ENCODE measurements at regions not wholly inside any gene's neighbourhood (a gene's known extent, or its start where the extent isn't known, plus 50 kb on each side); places are given as distances from the start of the nearest gene placed in this dataset.
"Not testable (repeated sequence)": the region's sequence is repeated elsewhere in the genome, so short reads cannot be mapped to it uniquely, and the experiment has no call there.

GRCh38 chr20:40902661-40903060 is 126.0 kb upstream of the TOP1 start:
- H3K9me2 ChIP-seq (replicated peaks; ENCODE audit: low read length) = no peaks in the 10 kb centered on the region
- H3K9ac ChIP-seq (ENCODE audit: low read length) = no peak overlapping the region
- H3K27ac ChIP-seq (ENCODE audit: low read length) = no peak overlapping the region
- POLR2A ChIA-PET (ENCODE audit: unreplicated experiment) = no interaction called here
- no peaks in the 10 kb centered on the region for H3K9me3 ChIP-seq (ENCODE audit: low read length)
- intact Hi-C loops (cut with micrococcal nuclease) = no loop called here
- H3K4me2 ChIP-seq (ENCODE audit: low read length) = no peak overlapping the region
- no peak overlapping the region for H3K4me3 ChIP-seq (ENCODE audit: low read length)
- no peak for DNase-seq
- TF ChIP-seq EZH2phosphoT487 (IDR thresholded peaks at IDR 0.05; ENCODE audit: borderline replicate concordance, low read length) = no peak
- no peak for TF ChIP-seq CTCF (conservative IDR thresholded peaks at IDR 0.05; ENCODE audit: low read depth, low read length)
- TF ChIP-seq EZH2 (IDR thresholded peaks at IDR 0.05; ENCODE audit: low read length, unreplicated experiment) = no peak
- CTCF ChIA-PET = no interaction called here
- BruUV-seq (replicated peaks) = no TSS peak
- no peaks in the 10 kb centered on the region for H3K4me1 ChIP-seq (ENCODE audit: insufficient read depth, low read length)
- no peak for ATAC-seq
- no peaks in the 10 kb centered on the region for H3K79me2 ChIP-seq (ENCODE audit: low read length)
- H3F3A ChIP-seq (ENCODE audit: low read length, unreplicated experiment) = no peaks in the 10 kb centered on the region
- H2AFZ ChIP-seq (ENCODE audit: low read length) = no peak overlapping the region
- H3K36me3 ChIP-seq (ENCODE audit: low read depth, low read length) = no peaks in the 10 kb centered on the region
- H3K27me3 ChIP-seq (ENCODE audit: low read length) = peaks cover 37% of the 10 kb centered on the region
- H4K20me1 ChIP-seq (ENCODE audit: low read length) = no peaks in the 10 kb centered on the region

- no peak overlapping the region for H3K4me3 ChIP-seq (ENCODE audit: low read length)
- intact Hi-C loops (cut with micrococcal nuclease) = no loop called here
- H3K4me2 ChIP-seq (ENCODE audit: low read length) = no peak overlapping the region
- H3K9ac ChIP-seq (ENCODE audit: low read length) = no peak overlapping the region
- no peaks in the 10 kb centered on the region for H3K9me2 ChIP-seq (replicated peaks; ENCODE audit: low read length)
- H2AFZ ChIP-seq (ENCODE audit: low read length) = no peak overlapping the region
- ATAC-seq = no peak
- H3K27ac ChIP-seq (ENCODE audit: low read length) = no peak overlapping the region
- H3K9me3 ChIP-seq (ENCODE audit: low read length) = no peaks in the 10 kb centered on the region
- no peaks in the 10 kb centered on the region for H4K20me1 ChIP-seq (ENCODE audit: low read length)
- POLR2A ChIA-PET (ENCODE audit: unreplicated experiment) = no interaction called here
- CTCF ChIA-PET = interaction anchor here (0.7 kb wide), 1 partner anchor 227 kb away, joined by 3 read pairs; no protein-coding TSS in a partner anchor
- no peak for DNase-seq
- H3K79me2 ChIP-seq (ENCODE audit: low read length) = no peaks in the 10 kb centered on the region
- H3K36me3 ChIP-seq (ENCODE audit: low read depth, low read length) = no peaks in the 10 kb centered on the region
- no peaks in the 10 kb centered on the region for H3F3A ChIP-seq (ENCODE audit: low read length, unreplicated experiment)
- H3K27me3 ChIP-seq (ENCODE audit: low read length) = peaks cover 8% of the 10 kb centered on the region; the same call in 1 of the 2 replicates
- BruUV-seq (replicated peaks) = no TSS peak
- TF ChIP-seq CTCF (conservative IDR thresholded peaks at IDR 0.05; ENCODE audit: low read depth, low read length) (no peak), EZH2phosphoT487 (IDR thresholded peaks at IDR 0.05; ENCODE audit: borderline replicate concordance, low read length) (no peak), EZH2 (IDR thresholded peaks at IDR 0.05; ENCODE audit: low read length, unreplicated experiment) (no peak)
- no peaks in the 10 kb centered on the region for H3K4me1 ChIP-seq (ENCODE audit: insufficient read depth, low read length)
Observed at GRCh38 chr20:40908309-40908708, 120.3 kb upstream of the TOP1 start.

- H3K4me1 ChIP-seq (ENCODE audit: insufficient read depth, low read length); CTCF ChIA-PET; H3K79me2 ChIP-seq (ENCODE audit: low read length); H3F3A ChIP-seq (ENCODE audit: low read length, unreplicated experiment); intact Hi-C loops (cut with micrococcal nuclease); ATAC-seq; H3K36me3 ChIP-seq (ENCODE audit: low read depth, low read length); H2AFZ ChIP-seq (ENCODE audit: low read length); DNase-seq; H3K9me2 ChIP-seq (replicated peaks; ENCODE audit: low read length); BruUV-seq (replicated peaks); H3K27me3 ChIP-seq (ENCODE audit: low read length); H3K4me2 ChIP-seq (ENCODE audit: low read length); H3K4me3 ChIP-seq (ENCODE audit: low read length); H3K9me3 ChIP-seq (ENCODE audit: low read length); H4K20me1 ChIP-seq (ENCODE audit: low read length); H3K27ac ChIP-seq (ENCODE audit: low read length); H3K9ac ChIP-seq (ENCODE audit: low read length); POLR2A ChIA-PET (ENCODE audit: unreplicated experiment): not testable (repeated sequence)
Observed at GRCh38 chr20:40909489-40909888, 119.1 kb upstream of the TOP1 start.

- H3K9me3 ChIP-seq (ENCODE audit: low read length); H3K79me2 ChIP-seq (ENCODE audit: low read length); BruUV-seq (replicated peaks); H3K9ac ChIP-seq (ENCODE audit: low read length); H2AFZ ChIP-seq (ENCODE audit: low read length); H3K36me3 ChIP-seq (ENCODE audit: low read depth, low read length); intact Hi-C loops (cut with micrococcal nuclease); H3K9me2 ChIP-seq (replicated peaks; ENCODE audit: low read length); H3K4me1 ChIP-seq (ENCODE audit: insufficient read depth, low read length); H4K20me1 ChIP-seq (ENCODE audit: low read length); DNase-seq; H3K4me2 ChIP-seq (ENCODE audit: low read length); CTCF ChIA-PET; H3K27ac ChIP-seq (ENCODE audit: low read length); H3F3A ChIP-seq (ENCODE audit: low read length, unreplicated experiment); ATAC-seq; POLR2A ChIA-PET (ENCODE audit: unreplicated experiment); H3K27me3 ChIP-seq (ENCODE audit: low read length); H3K4me3 ChIP-seq (ENCODE audit: low read length): not testable (repeated sequence)
Observed at GRCh38 chr20:40910436-40910835, 118.2 kb upstream of the TOP1 start.

- H3K79me2 ChIP-seq (ENCODE audit: low read length); H3K27ac ChIP-seq (ENCODE audit: low read length); H3K9me2 ChIP-seq (replicated peaks; ENCODE audit: low read length); CTCF ChIA-PET; H3K4me2 ChIP-seq (ENCODE audit: low read length); H4K20me1 ChIP-seq (ENCODE audit: low read length); ATAC-seq; H3F3A ChIP-seq (ENCODE audit: low read length, unreplicated experiment); intact Hi-C loops (cut with micrococcal nuclease); H3K36me3 ChIP-seq (ENCODE audit: low read depth, low read length); H3K27me3 ChIP-seq (ENCODE audit: low read length); H3K4me3 ChIP-seq (ENCODE audit: low read length); H3K9ac ChIP-seq (ENCODE audit: low read length); DNase-seq; BruUV-seq (replicated peaks); H3K9me3 ChIP-seq (ENCODE audit: low read length); H2AFZ ChIP-seq (ENCODE audit: low read length); H3K4me1 ChIP-seq (ENCODE audit: insufficient read depth, low read length): not testable (repeated sequence)
- POLR2A ChIA-PET (ENCODE audit: unreplicated experiment) = interaction anchor here (0.7 kb wide), 1 partner anchor 189 kb away, joined by 4 read pairs; no protein-coding TSS in a partner anchor
Observed at GRCh38 chr20:40911152-40911551, 117.5 kb upstream of the TOP1 start.
